ENCODE measurements at regions not wholly inside any gene's neighbourhood (a gene's known extent, or its start where the extent isn't known, plus 50 kb on each side); places are given as distances from the start of the nearest gene placed in this dataset.

DNA sequence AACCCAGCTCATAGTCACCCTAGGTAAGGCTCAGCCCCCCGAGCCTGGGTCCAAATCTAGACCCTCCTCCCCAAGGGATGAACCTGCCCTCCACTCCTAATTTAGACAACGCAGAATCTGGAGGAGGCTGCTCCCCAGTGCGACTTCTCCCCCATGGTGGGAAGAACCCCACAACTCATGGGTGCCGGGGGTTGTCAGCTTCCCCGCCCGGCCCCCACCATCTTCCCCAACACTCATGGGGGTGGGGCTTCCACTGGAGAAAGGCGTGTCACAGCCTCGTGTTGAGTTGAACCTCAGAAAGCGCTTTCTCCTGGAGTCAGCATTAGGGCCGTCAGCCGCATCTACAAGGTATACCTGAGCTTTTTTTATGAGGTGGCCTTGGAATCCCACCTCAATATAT, 66.9 kb downstream of the IRX2 start:
- CTCF ChIA-PET: interaction anchor here (0.5 kb wide), 1 partner anchor 1611 kb away, joined by 4 read pairs; no protein-coding TSS in a partner anchor
- DNase-seq (ENCODE audit: unreplicated experiment): no peak
- peak overlapping the region; percentile 92 for H3K27ac Mint-ChIP-seq (ENCODE audit: low read depth, unreplicated experiment)
- no peaks in the 10 kb centered on the region for H3K27me3 Mint-ChIP-seq (ENCODE audit: insufficient read depth, unreplicated experiment)
- H3K36me3 Mint-ChIP-seq (ENCODE audit: insufficient read depth, unreplicated experiment): peaks cover 8% of the 10 kb centered on the region
- intact Hi-C loops (cut with micrococcal nuclease): loop anchor here (5.0 kb wide), 1 partner anchor 63 kb away; no protein-coding TSS in a partner anchor
- H3K9me3 Mint-ChIP-seq (ENCODE audit: unreplicated experiment): no peaks in the 10 kb centered on the region
- TF ChIP-seq, protein P1, sequence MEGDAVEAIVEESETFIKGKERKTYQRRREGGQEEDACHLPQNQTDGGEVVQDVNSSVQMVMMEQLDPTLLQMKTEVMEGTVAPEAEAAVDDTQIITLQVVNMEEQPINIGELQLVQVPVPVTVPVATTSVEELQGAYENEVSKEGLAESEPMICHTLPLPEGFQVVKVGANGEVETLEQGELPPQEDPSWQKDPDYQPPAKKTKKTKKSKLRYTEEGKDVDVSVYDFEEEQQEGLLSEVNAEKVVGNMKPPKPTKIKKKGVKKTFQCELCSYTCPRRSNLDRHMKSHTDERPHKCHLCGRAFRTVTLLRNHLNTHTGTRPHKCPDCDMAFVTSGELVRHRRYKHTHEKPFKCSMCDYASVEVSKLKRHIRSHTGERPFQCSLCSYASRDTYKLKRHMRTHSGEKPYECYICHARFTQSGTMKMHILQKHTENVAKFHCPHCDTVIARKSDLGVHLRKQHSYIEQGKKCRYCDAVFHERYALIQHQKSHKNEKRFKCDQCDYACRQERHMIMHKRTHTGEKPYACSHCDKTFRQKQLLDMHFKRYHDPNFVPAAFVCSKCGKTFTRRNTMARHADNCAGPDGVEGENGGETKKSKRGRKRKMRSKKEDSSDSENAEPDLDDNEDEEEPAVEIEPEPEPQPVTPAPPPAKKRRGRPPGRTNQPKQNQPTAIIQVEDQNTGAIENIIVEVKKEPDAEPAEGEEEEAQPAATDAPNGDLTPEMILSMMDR (IDR thresholded peaks at IDR 0.05; ENCODE audit: unreplicated experiment): no peak
- H3K4me3 Mint-ChIP-seq (ENCODE audit: unreplicated experiment): no peak overlapping the region
- no TSS peak for BruUV-seq (replicated peaks)
- POLR2A ChIA-PET: interaction anchor here (0.6 to 3.4 kb wide), 6 partner anchors 11 to 884 kb away, joined by 3 to 19 read pairs (median 8); no protein-coding TSS in a partner anchor
- H3K4me1 Mint-ChIP-seq (ENCODE audit: insufficient read depth, unreplicated experiment): peaks cover 40% of the 10 kb centered on the region

DNA sequence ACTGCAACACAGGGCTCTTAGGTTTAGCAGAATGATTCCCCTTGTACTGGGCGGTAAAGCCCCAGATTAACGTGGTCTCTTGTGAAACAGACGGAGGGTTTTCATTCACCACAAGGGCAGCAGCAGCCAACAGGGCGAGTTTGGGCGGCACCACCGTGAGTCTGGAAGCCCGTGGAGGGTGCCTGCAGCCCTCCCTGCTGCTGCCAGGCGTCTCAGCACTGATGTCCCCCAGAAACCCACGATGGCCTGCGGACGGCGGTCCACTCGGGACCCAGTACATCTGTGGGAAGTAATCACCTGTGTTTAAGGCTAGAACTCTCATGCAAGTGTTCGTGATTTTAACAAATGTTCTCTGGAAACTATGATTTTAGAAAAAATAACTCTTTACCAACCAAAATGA, 67.8 kb downstream of the IRX2 start:
- BruUV-seq (replicated peaks): no TSS peak
- H3K4me1 Mint-ChIP-seq (ENCODE audit: insufficient read depth, unreplicated experiment): peaks cover 33% of the 10 kb centered on the region
- H3K9me3 Mint-ChIP-seq (ENCODE audit: unreplicated experiment): no peaks in the 10 kb centered on the region
- DNase-seq (ENCODE audit: unreplicated experiment): no peak
- TF ChIP-seq, protein P1 (IDR thresholded peaks at IDR 0.05; ENCODE audit: unreplicated experiment): no peak
- H3K27me3 Mint-ChIP-seq (ENCODE audit: insufficient read depth, unreplicated experiment): no peaks in the 10 kb centered on the region
- ChIA-PET POLR2A (interaction anchor here (1.1 to 3.4 kb wide), 2 partner anchors 52 to 63 kb away, joined by 3 to 12 read pairs; no protein-coding TSS in a partner anchor), CTCF (no interaction called here)
- peak overlapping the region; percentile 92 for H3K27ac Mint-ChIP-seq (ENCODE audit: low read depth, unreplicated experiment)
- no peak overlapping the region for H3K4me3 Mint-ChIP-seq (ENCODE audit: unreplicated experiment)
- peaks cover 8% of the 10 kb centered on the region for H3K36me3 Mint-ChIP-seq (ENCODE audit: insufficient read depth, unreplicated experiment)
- intact Hi-C loops (cut with micrococcal nuclease): no loop called here

- Mint-ChIP-seq H3K9me3 (ENCODE audit: unreplicated experiment) (no peaks in the 10 kb centered on the region), H3K4me1 (ENCODE audit: insufficient read depth, unreplicated experiment) (peaks cover 25% of the 10 kb centered on the region), H3K27ac (ENCODE audit: low read depth, unreplicated experiment) (peak overlapping the region; percentile 58), H3K36me3 (ENCODE audit: insufficient read depth, unreplicated experiment) (peaks cover 5% of the 10 kb centered on the region), H3K4me3 (ENCODE audit: unreplicated experiment) (no peak overlapping the region), H3K27me3 (ENCODE audit: insufficient read depth, unreplicated experiment) (no peaks in the 10 kb centered on the region)
- POLR2A ChIA-PET: interaction anchor here (0.8 kb wide), 1 partner anchor 47 kb away, joined by 3 read pairs; no protein-coding TSS in a partner anchor
- CTCF ChIA-PET: no interaction called here
- no peak for DNase-seq (ENCODE audit: unreplicated experiment)
- intact Hi-C loops (cut with micrococcal nuclease): no loop called here
- TF ChIP-seq, protein P1 (IDR thresholded peaks at IDR 0.05; ENCODE audit: unreplicated experiment): no peak
- no TSS peak for BruUV-seq (replicated peaks)
Measured at GRCh38 chr5:2681476-2681875, 70.0 kb downstream of the IRX2 start.

GRCh38 chr5:2680979-2681378, 70.5 kb downstream of the IRX2 start:
- intact Hi-C loops (cut with micrococcal nuclease): no loop called here

More at GRCh38 chr5:2680979-2681378, 70.5 kb downstream of the IRX2 start:
- H3K4me1 Mint-ChIP-seq (ENCODE audit: insufficient read depth, unreplicated experiment): peaks cover 20% of the 10 kb centered on the region
- no peak overlapping the region for H3K4me3 Mint-ChIP-seq (ENCODE audit: unreplicated experiment)
- no peak for DNase-seq (ENCODE audit: unreplicated experiment)
- no peaks in the 10 kb centered on the region for H3K27me3 Mint-ChIP-seq (ENCODE audit: insufficient read depth, unreplicated experiment)
- CTCF ChIA-PET: no interaction called here
- POLR2A ChIA-PET: no interaction called here
- H3K36me3 Mint-ChIP-seq (ENCODE audit: insufficient read depth, unreplicated experiment): peaks cover under 1% of the 10 kb centered on the region
- TF ChIP-seq, protein P1 (IDR thresholded peaks at IDR 0.05; ENCODE audit: unreplicated experiment): no peak
- BruUV-seq (replicated peaks): no TSS peak
- peak overlapping the region; percentile 58 for H3K27ac Mint-ChIP-seq (ENCODE audit: low read depth, unreplicated experiment)
- no peaks in the 10 kb centered on the region for H3K9me3 Mint-ChIP-seq (ENCODE audit: unreplicated experiment)

Measured in MCF 10A (cell line).